Lower leg skin (tissue), 3 donors: ENCODE measurements at regions not wholly inside any gene's neighbourhood (a gene's known extent, or its start where the extent isn't known, plus 50 kb on each side); places are given as distances from the start of the nearest gene placed in this dataset.

Source experiments
- CTCF ChIP-seq, 3 donors: fragments of 450-650 bp; IDR thresholded peaks; one replicate each; pipeline ENCODE4 v1.5.1; 2016; ENCODE audit warnings: antibody characterized with exemption in 3 of 3, mild to moderate bottlenecking in 3 of 3, moderate library complexity in 2 of 3
- POLR2A ChIP-seq, 2 donors: fragments of 450-650 bp; IDR thresholded peaks; one replicate each; pipeline ENCODE4 v1.6.1; 2016 to 2017; ENCODE audit warnings: antibody characterized with exemption in 2 of 2, mild to moderate bottlenecking in 1 of 2, moderate library complexity in 1 of 2

- no peak for TF ChIP-seq CTCF (IDR thresholded peaks at IDR 0.05)
- no peak for TF ChIP-seq POLR2A (IDR thresholded peaks at IDR 0.05)
Measured at GRCh38 chr7:17166824-17167379, 131.6 kb upstream of the AHR start.
